Psoas muscle (tissue), 7 donors: ENCODE measurements at regions not wholly inside any gene's neighbourhood (a gene's known extent, or its start where the extent isn't known, plus 50 kb on each side); places are given as distances from the start of the nearest gene placed in this dataset.

Experiments used
- ATAC-seq, 4 donors: fragments of 200-7000 bp; cut with Tn5 transposase; one replicate each; pipeline ENCODE4 v1.9.1; 2020; ENCODE audit warnings: moderate library complexity in 3 of 4, mild to moderate bottlenecking in 2 of 4
- DNase-seq, 2 donors: peaks; one replicate each; pipeline ENCODE4 v3.0.0-alpha.2; 2020
- H3K27ac ChIP-seq: fragments of 200-600 bp; one replicate; pipeline ENCODE4 v1.8.0; 2022
- H3K27me3 ChIP-seq, 3 donors: fragments of 200-600 bp in 1 of 3; one replicate each; pipeline versions ENCODE4 v1.6.1 to v1.8.0; 2013 to 2022; ENCODE audit warnings: low read length in 2 of 3, mild to moderate bottlenecking in 2 of 3, moderate library complexity in 1 of 3; ENCODE audit not compliant: insufficient read depth in 3 of 3
- H3K36me3 ChIP-seq, 2 donors: fragments of 200-600 bp in 1 of 2; one replicate each; pipeline versions ENCODE4 v1.6.1 to v1.8.0; 2013 to 2022; ENCODE audit warnings: low read depth in 1 of 2, mild to moderate bottlenecking in 1 of 2, moderate library complexity in 1 of 2; ENCODE audit not compliant: insufficient read depth in 1 of 2
- H3K4me1 ChIP-seq: fragments of 200-600 bp; one replicate; pipeline ENCODE4 v1.8.0; 2022
- H3K4me3 ChIP-seq: fragments of 200-600 bp; one replicate; pipeline ENCODE4 v1.8.0; 2022; ENCODE audit warnings: mild to moderate bottlenecking
- H3K9me3 ChIP-seq: fragments of 200-600 bp; one replicate; pipeline ENCODE4 v1.8.0; 2022
- WGBS, 3 donors: extraction: QIAGEN DNeasy Blood & Tissue Kit; methylation state at CpG; one replicate each; pipeline versions ENCODE4 v1.1.6 to v1.1.7; 2013; 5-methylcytosine and 5-hydroxymethylcytosine counted together
- intact Hi-C, 2 donors: fragments of 100-400 bp; cut with DNase I; formaldehyde crosslinking; loops; one replicate each; pipeline versions ENCODE4 v1.11.0 to v1.14.2; 2022
- TF ChIP-seq, protein P1 (sequence below): fragments of 200-600 bp; IDR thresholded peaks from one replicate; pipeline ENCODE4 v1.8.0; 2022; ENCODE audit warnings: antibody characterized with exemption
- donor health status: healthy with polysubstance abuse.
- donor health status: DM: no; HTN: no; CAD: no; lungs with moderate emphysema.
- donor health status: Bipolar disorder and iron deficiency.
- donor health status: healthy.
- donor health status: DM: yes; HTN: yes; CAD: no.
- donor health status: DM: no; HTN: no; CAD: no.
- donor health status: DM: yes; HTN: yes; CAD: no.

GRCh38 chr2:8620611-8621382 is 61.1 kb upstream of the ID2 start:
- H3K36me3 ChIP-seq, result no peaks in the 10 kb centered on the region
- TF ChIP-seq, protein P1, sequence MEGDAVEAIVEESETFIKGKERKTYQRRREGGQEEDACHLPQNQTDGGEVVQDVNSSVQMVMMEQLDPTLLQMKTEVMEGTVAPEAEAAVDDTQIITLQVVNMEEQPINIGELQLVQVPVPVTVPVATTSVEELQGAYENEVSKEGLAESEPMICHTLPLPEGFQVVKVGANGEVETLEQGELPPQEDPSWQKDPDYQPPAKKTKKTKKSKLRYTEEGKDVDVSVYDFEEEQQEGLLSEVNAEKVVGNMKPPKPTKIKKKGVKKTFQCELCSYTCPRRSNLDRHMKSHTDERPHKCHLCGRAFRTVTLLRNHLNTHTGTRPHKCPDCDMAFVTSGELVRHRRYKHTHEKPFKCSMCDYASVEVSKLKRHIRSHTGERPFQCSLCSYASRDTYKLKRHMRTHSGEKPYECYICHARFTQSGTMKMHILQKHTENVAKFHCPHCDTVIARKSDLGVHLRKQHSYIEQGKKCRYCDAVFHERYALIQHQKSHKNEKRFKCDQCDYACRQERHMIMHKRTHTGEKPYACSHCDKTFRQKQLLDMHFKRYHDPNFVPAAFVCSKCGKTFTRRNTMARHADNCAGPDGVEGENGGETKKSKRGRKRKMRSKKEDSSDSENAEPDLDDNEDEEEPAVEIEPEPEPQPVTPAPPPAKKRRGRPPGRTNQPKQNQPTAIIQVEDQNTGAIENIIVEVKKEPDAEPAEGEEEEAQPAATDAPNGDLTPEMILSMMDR, result no peak
- no peaks in the 10 kb centered on the region for H3K4me1 ChIP-seq
- WGBS, 3 donors, result 83 to 84% (median 83%) methylated on average over 7 of the region's 7 CpGs
- ATAC-seq (no peak), DNase-seq (no peak)
- intact Hi-C loops, result no loop called here
- no peak overlapping the region for H3K4me3 ChIP-seq
- H3K27me3 ChIP-seq, result peaks cover 0 to 3% (median 0%) of the 10 kb centered on the region in 3 donors
- no peaks in the 10 kb centered on the region for H3K9me3 ChIP-seq
- no peak overlapping the region for H3K27ac ChIP-seq

- H3K4me3 ChIP-seq, result no peak overlapping the region
- ATAC-seq (no peak), DNase-seq (no peak)
- H3K9me3 ChIP-seq, result no peaks in the 10 kb centered on the region
- intact Hi-C loops, result no loop called here
- H3K36me3 ChIP-seq, result no peaks in the 10 kb centered on the region
- TF ChIP-seq, protein P1, result no peak
- WGBS, 3 donors, result 76 to 87% (median 82%) methylated on average over 7 of the region's 7 CpGs
- H3K27ac ChIP-seq, result no peak overlapping the region
- H3K4me1 ChIP-seq, result no peaks in the 10 kb centered on the region
- H3K27me3 ChIP-seq, result peaks cover 0 to 3% (median 0%) of the 10 kb centered on the region in 3 donors
These were observed 59.5 kb upstream of the ID2 start for GRCh38 chr2:8622199-8622911.

GRCh38 chr2:8622924-8623465 is 58.9 kb upstream of the ID2 start:
- Histone ChIP-seq H3K27me3 (peaks cover 0 to 3% (median 0%) of the 10 kb centered on the region in 3 donors), H3K4me3 (no peak overlapping the region), H3K36me3 (no peaks in the 10 kb centered on the region), H3K27ac (no peak overlapping the region), H3K9me3 (no peaks in the 10 kb centered on the region), H3K4me1 (no peaks in the 10 kb centered on the region)
- 72 to 79% (median 78%) methylated on average over 12 to 13 of the region's 13 CpGs for WGBS, 3 donors
- intact Hi-C loops, result no loop called here
- ATAC-seq (no peak), DNase-seq (no peak)
- TF ChIP-seq, protein P1, result no peak

DNA sequence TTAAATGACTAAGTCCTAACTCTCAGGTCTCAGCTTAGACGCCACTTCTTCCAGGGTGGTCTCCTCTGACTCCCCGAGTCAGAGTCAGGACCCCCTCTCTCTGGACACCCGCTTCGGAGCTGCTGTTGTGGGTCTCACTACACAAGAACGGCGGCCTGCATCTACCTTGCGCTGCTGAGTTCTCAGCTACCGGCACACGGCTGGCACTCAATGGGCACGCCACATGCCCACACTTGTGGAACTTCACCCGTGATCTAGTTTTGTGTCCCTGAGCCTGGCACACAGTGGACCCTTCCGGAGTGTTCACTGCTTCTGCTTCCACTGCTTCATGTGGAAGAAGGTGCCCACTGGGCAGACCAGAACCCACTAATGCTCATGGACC is 58.3 kb upstream of the ID2 start:
- intact Hi-C loops, result no loop called here
- no peak for DNase-seq
- 85 to 88% (median 87%) methylated on average over 12 of the region's 12 CpGs for WGBS, 3 donors

More for the DNA sequence above, 58.3 kb upstream of the ID2 start:
- peaks cover 0 to 3% (median 0%) of the 10 kb centered on the region in 3 donors for H3K27me3 ChIP-seq
- no peaks in the 10 kb centered on the region for H3K9me3 ChIP-seq
- no peaks in the 10 kb centered on the region for H3K4me1 ChIP-seq
- no peaks in the 10 kb centered on the region for H3K36me3 ChIP-seq
- ATAC-seq, result no peak
- no peak overlapping the region for H3K27ac ChIP-seq
- no peak overlapping the region for H3K4me3 ChIP-seq
- TF ChIP-seq, protein P1, result no peak
